ENCODE measurements at regions not wholly inside any gene's neighbourhood (a gene's known extent, or its start where the extent isn't known, plus 50 kb on each side); places are given as distances from the start of the nearest gene placed in this dataset.
A peak's percentile ranks its signal among the peaks of the same experiment; 100 is the strongest.

DNA sequence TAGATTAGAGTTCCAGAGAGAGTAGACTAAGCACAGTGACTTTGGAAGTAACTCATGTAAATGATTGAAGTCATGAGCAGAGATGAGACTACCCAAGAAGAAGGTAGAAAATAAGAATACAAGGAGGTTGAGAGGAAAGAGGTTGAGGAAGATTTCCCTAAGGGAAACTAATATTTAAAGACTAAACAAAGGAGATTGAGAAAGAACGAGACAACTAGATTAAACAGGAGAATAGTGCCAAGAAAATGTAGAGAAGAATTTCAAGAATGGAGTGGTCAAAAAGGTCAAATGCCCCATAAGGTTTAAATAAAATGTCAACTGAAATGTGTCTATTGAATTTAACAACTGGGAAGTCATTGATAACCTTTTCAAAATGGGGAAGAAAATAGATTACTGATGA is 59.0 kb downstream of the RPS29 start:
- intact Hi-C loops (cut with micrococcal nuclease) = no loop called here
- Mint-ChIP-seq H3K4me1 (ENCODE audit: low read depth) (no peaks in the 10 kb centered on the region), H3K27ac (no peak overlapping the region), H3K36me3 (ENCODE audit: low read depth) (no peaks in the 10 kb centered on the region), H3K4me3 (no peak overlapping the region), H3K27me3 (ENCODE audit: low read depth) (peaks cover 3% of the 10 kb centered on the region), H3K9me3 (no peaks in the 10 kb centered on the region)
- DNase-seq = no peak
- CTCF ChIA-PET = interaction anchor here (0.7 to 1.2 kb wide), 2 partner anchors 66 to 100 kb away, joined by 3 to 5 read pairs; no protein-coding TSS in a partner anchor

GRCh38 chr14:49526101-49526500 is 60.1 kb downstream of the RPS29 start:
- CTCF ChIA-PET = interaction anchor here (1.2 kb wide), 1 partner anchor 65 kb away, joined by 3 read pairs; no protein-coding TSS in a partner anchor
- intact Hi-C loops (cut with micrococcal nuclease) = no loop called here
- H3K27me3 Mint-ChIP-seq (ENCODE audit: low read depth) = peaks cover 3% of the 10 kb centered on the region
- no peaks in the 10 kb centered on the region for H3K4me1 Mint-ChIP-seq (ENCODE audit: low read depth)
- no peak overlapping the region for H3K27ac Mint-ChIP-seq
- H3K36me3 Mint-ChIP-seq (ENCODE audit: low read depth) = no peaks in the 10 kb centered on the region
- no peak overlapping the region for H3K4me3 Mint-ChIP-seq
- no peaks in the 10 kb centered on the region for H3K9me3 Mint-ChIP-seq
- DNase-seq = no peak

GRCh38 chr14:49516286-49516685 is 69.9 kb downstream of the RPS29 start:
- Mint-ChIP-seq H3K27ac (no peak overlapping the region), H3K4me3 (no peak overlapping the region), H3K27me3 (ENCODE audit: low read depth) (no peaks in the 10 kb centered on the region), H3K36me3 (ENCODE audit: low read depth) (no peaks in the 10 kb centered on the region), H3K9me3 (no peaks in the 10 kb centered on the region), H3K4me1 (ENCODE audit: low read depth) (no peaks in the 10 kb centered on the region)
- CTCF ChIA-PET = no interaction called here
- intact Hi-C loops (cut with micrococcal nuclease) = no loop called here
- DNase-seq = no peak

DNA sequence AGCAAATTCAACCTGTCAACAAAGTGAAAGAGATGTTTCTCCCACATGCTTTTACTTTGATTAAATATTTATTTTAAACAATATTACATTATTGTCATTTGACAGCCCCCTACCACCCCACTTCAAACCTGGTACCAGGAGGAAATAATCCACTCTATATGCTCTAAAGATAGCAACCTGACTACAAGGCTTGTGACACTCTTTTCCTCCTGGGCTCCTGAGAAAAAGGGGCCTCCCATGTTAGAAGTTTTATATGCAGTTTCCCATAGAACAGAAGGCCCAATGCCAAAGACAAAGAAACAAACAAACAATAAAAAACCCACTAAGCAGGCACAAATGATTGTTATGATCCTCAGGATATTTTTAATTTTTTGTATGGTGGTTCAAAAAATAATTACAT is 73.6 kb downstream of the RPS29 start:
- no peak overlapping the region for H3K27ac Mint-ChIP-seq
- no peak overlapping the region for H3K4me3 Mint-ChIP-seq
- CTCF ChIA-PET = interaction anchor here (0.9 kb wide), 1 partner anchor 51 kb away, joined by 3 read pairs; no protein-coding TSS in a partner anchor
- no peaks in the 10 kb centered on the region for H3K9me3 Mint-ChIP-seq
- no peaks in the 10 kb centered on the region for H3K36me3 Mint-ChIP-seq (ENCODE audit: low read depth)
- H3K4me1 Mint-ChIP-seq (ENCODE audit: low read depth) = no peaks in the 10 kb centered on the region
- DNase-seq = no peak
- intact Hi-C loops (cut with micrococcal nuclease) = no loop called here
- H3K27me3 Mint-ChIP-seq (ENCODE audit: low read depth) = no peaks in the 10 kb centered on the region

DNA sequence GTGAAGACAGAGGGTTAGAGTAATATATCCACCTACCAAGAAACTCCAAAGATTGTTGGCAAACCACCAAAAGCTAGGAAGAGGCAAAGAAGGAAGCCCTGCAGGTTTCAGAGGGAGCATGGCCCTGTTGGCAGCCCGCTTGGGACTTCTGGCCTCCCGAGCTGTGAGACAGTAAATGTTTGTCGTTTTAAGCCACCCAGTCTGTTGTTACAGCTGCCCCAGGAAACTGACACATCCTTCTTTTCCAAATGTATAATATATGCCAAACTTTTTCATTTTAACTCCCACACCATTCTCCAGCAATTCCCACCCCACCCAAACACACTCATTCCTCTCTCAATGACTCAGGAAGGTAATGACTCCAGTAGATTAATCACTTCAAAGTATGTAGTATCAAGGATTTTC is 74.0 kb downstream of the RPS29 start:
- Mint-ChIP-seq H3K4me3 (no peak overlapping the region), H3K9me3 (no peaks in the 10 kb centered on the region), H3K36me3 (ENCODE audit: low read depth) (no peaks in the 10 kb centered on the region), H3K27me3 (ENCODE audit: low read depth) (no peaks in the 10 kb centered on the region), H3K4me1 (ENCODE audit: low read depth) (no peaks in the 10 kb centered on the region), H3K27ac (no peak overlapping the region)
- CTCF ChIA-PET = interaction anchor here (0.6 to 1.4 kb wide), 2 partner anchors 14 to 51 kb away, joined by 3 to 4 read pairs; no protein-coding TSS in a partner anchor
- no peak for DNase-seq
- intact Hi-C loops (cut with micrococcal nuclease) = no loop called here

DNA sequence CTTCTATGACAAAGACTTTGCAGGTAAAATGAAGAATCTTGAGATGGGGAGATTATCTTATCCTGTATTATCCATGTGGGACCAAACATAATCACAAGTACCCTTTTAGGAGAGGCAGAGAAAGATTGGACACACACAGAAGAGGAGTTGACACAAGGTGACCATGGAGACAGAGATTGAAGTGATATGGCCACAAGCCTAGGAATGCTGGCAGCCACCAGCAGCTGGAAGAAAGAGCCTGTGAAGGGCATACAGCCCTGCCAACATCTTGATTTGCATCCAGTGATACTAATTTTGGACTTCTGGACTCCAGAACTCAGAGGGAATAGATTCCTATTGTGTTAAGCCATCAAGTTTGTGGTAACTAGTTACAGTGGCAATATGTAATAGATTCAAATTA is 78.1 kb downstream of the RPS29 start:
- CTCF ChIA-PET = interaction anchor here (1.2 kb wide), 1 partner anchor 12 kb away, joined by 3 read pairs; no protein-coding TSS in a partner anchor
- no peaks in the 10 kb centered on the region for H3K9me3 Mint-ChIP-seq
- H3K4me3 Mint-ChIP-seq = no peak overlapping the region

GRCh38 chr14:49506650-49507049 is 79.5 kb downstream of the RPS29 start:
- Mint-ChIP-seq H3K9me3 (no peaks in the 10 kb centered on the region), H3K36me3 (ENCODE audit: low read depth) (no peaks in the 10 kb centered on the region), H3K4me1 (ENCODE audit: low read depth) (peaks cover 3% of the 10 kb centered on the region), H3K4me3 (no peak overlapping the region), H3K27me3 (ENCODE audit: low read depth) (peaks cover 4% of the 10 kb centered on the region), H3K27ac (no peak overlapping the region)
- intact Hi-C loops (cut with micrococcal nuclease) = no loop called here
- DNase-seq = no peak
- CTCF ChIA-PET = interaction anchor here (0.7 to 1.4 kb wide), 3 partner anchors 39 to 45 kb away, joined by 3 to 7 read pairs (median 7); no protein-coding TSS in a partner anchor

More for the DNA sequence above, 78.1 kb downstream of the RPS29 start:
- peaks cover 3% of the 10 kb centered on the region for H3K4me1 Mint-ChIP-seq (ENCODE audit: low read depth)
- peaks cover 4% of the 10 kb centered on the region for H3K27me3 Mint-ChIP-seq (ENCODE audit: low read depth)
- H3K27ac Mint-ChIP-seq = no peak overlapping the region
- intact Hi-C loops (cut with micrococcal nuclease) = no loop called here
- no peak for DNase-seq
- no peaks in the 10 kb centered on the region for H3K36me3 Mint-ChIP-seq (ENCODE audit: low read depth)

DNA sequence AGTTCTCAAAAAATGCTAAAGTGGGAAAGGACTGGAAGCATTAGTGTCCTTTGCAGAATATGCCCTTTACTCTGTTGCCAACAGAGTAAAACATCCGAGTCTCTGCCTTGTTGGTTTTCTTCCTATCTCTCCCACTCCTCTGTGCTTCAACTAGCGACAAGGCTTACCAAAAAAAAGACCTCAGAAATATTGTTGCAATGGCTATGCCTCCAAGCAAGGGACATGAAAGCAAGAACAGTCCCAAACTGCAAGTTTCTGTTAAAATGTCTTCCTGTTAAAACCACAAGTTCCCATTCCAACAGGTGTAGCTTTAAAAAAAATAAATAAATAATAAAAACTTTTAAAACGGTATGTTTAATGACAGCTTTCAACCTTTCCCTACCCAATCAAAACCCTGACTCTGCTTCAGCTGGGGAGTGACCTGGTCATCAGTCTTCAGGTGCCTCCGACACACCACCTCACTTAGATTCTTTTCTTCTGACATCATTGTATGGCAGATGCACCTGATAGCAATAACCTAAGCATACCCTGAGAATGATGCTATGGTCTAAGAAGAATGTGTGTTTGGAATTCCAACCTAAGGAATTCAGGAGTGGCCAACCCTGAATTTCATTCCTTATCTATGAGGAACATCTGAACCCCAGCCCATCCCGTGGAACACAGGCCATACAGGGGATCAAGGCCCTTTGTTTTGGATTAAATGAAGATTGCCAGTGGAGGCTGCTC is 81.0 kb downstream of the RPS29 start:
- Mint-ChIP-seq H3K27ac (no peak overlapping the region), H3K4me3 (no peak overlapping the region), H3K9me3 (no peaks in the 10 kb centered on the region), H3K27me3 (ENCODE audit: low read depth) (peaks cover 4% of the 10 kb centered on the region), H3K36me3 (ENCODE audit: low read depth) (no peaks in the 10 kb centered on the region), H3K4me1 (ENCODE audit: low read depth) (peaks cover 3% of the 10 kb centered on the region)
- no peak for DNase-seq
- CTCF ChIA-PET = interaction anchor here (0.6 to 3.3 kb wide), 2 partner anchors 12 to 43 kb away, joined by 3 to 15 read pairs; no protein-coding TSS in a partner anchor
- intact Hi-C loops (cut with micrococcal nuclease) = no loop called here

- peaks cover 2% of the 10 kb centered on the region for H3K27me3 Mint-ChIP-seq (ENCODE audit: low read depth)
- no peaks in the 10 kb centered on the region for H3K36me3 Mint-ChIP-seq (ENCODE audit: low read depth)
- no peaks in the 10 kb centered on the region for H3K4me1 Mint-ChIP-seq (ENCODE audit: low read depth)
- no peak overlapping the region for H3K4me3 Mint-ChIP-seq
- CTCF ChIA-PET = interaction anchor here (0.6 to 7.4 kb wide), 24 partner anchors 11 to 282 kb away, joined by 3 to 144 read pairs (median 4); no protein-coding TSS in a partner anchor
- peak; percentile 21 for DNase-seq
- no peak overlapping the region for H3K27ac Mint-ChIP-seq
- intact Hi-C loops (cut with micrococcal nuclease) = loop anchor here (1.0 to 5.0 kb wide), 4 partner anchors 36 to 363 kb away; no protein-coding TSS in a partner anchor
- H3K9me3 Mint-ChIP-seq = no peaks in the 10 kb centered on the region
Measured at GRCh38 chr14:49497725-49498348, 88.3 kb downstream of the RPS29 start.

GRCh38 chr14:49497267-49497666 is 88.9 kb downstream of the RPS29 start:
- Mint-ChIP-seq H3K36me3 (ENCODE audit: low read depth) (no peaks in the 10 kb centered on the region), H3K9me3 (no peaks in the 10 kb centered on the region), H3K4me1 (ENCODE audit: low read depth) (no peaks in the 10 kb centered on the region), H3K27ac (no peak overlapping the region), H3K27me3 (ENCODE audit: low read depth) (peaks cover 2% of the 10 kb centered on the region), H3K4me3 (no peak overlapping the region)
- DNase-seq = no peak
- intact Hi-C loops (cut with micrococcal nuclease) = loop anchor here (1.0 to 5.0 kb wide), 4 partner anchors 35 to 362 kb away; no protein-coding TSS in a partner anchor
- CTCF ChIA-PET = interaction anchor here (0.6 to 7.4 kb wide), 21 partner anchors 11 to 765 kb away, joined by 3 to 144 read pairs (median 4); no protein-coding TSS in a partner anchor

GRCh38 chr14:49494836-49495235 is 91.3 kb downstream of the RPS29 start:
- peaks cover 2% of the 10 kb centered on the region for H3K27me3 Mint-ChIP-seq (ENCODE audit: low read depth)

DNA sequence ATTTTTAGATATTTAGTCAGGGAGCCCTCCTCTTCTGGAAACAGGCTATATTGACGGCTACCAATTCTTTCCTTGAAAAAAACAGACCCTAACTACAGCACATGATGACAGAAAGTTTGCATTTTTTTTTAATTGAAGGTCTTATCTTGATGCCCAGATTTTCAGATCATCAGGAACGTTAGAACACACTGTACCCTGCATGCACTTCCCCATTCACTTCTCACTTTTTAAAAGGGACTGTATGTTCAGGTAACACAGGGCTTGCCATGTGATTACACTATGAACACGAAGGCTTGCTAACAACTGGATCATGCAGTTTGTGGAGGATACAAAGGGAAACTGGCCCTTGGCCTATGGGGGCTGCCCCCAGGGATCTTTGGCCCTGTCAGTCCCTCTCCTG is 92.6 kb downstream of the RPS29 start:
- Mint-ChIP-seq H3K9me3 (no peaks in the 10 kb centered on the region), H3K4me1 (ENCODE audit: low read depth) (no peaks in the 10 kb centered on the region), H3K36me3 (ENCODE audit: low read depth) (no peaks in the 10 kb centered on the region), H3K27ac (no peak overlapping the region), H3K4me3 (no peak overlapping the region), H3K27me3 (ENCODE audit: low read depth) (peaks cover 2% of the 10 kb centered on the region)
- intact Hi-C loops (cut with micrococcal nuclease) = no loop called here
- DNase-seq = no peak
- CTCF ChIA-PET = interaction anchor here (0.6 to 7.4 kb wide), 3 partner anchors 31 to 105 kb away, joined by 6 to 144 read pairs (median 8); partner anchors contain the start of gene LRR1

More at GRCh38 chr14:49494836-49495235, 91.3 kb downstream of the RPS29 start:
- Mint-ChIP-seq H3K4me1 (ENCODE audit: low read depth) (no peaks in the 10 kb centered on the region), H3K9me3 (no peaks in the 10 kb centered on the region), H3K4me3 (no peak overlapping the region), H3K36me3 (ENCODE audit: low read depth) (no peaks in the 10 kb centered on the region), H3K27ac (no peak overlapping the region)
- intact Hi-C loops (cut with micrococcal nuclease) = loop anchor here (5.0 kb wide), 2 partner anchors 188 to 323 kb away; no protein-coding TSS in a partner anchor
- CTCF ChIA-PET = interaction anchor here (7.4 kb wide), 1 partner anchor 32 kb away, joined by 144 read pairs; no protein-coding TSS in a partner anchor
- DNase-seq = no peak
